Astrocyte (in vitro differentiated cells and primary cell): ENCODE measurements at regions not wholly inside any gene's neighbourhood (a gene's known extent, or its start where the extent isn't known, plus 50 kb on each side); places are given as distances from the start of the nearest gene placed in this dataset.

Experiments used
- EZH2 ChIP-seq: IDR thresholded peaks from 2 replicates; pipeline ENCODE4 v1.6.1; 2012; ENCODE audit warnings: mild to moderate bottlenecking, low read length, inconsistent platforms; ENCODE audit not compliant: insufficient read depth
- TF ChIP-seq, protein P1 (sequence below): IDR thresholded peaks from 2 replicates; pipeline ENCODE4 v1.5.1; 2011; ENCODE audit warnings: low read depth, mild to moderate bottlenecking, inconsistent platforms, low read length, moderate library complexity; ENCODE audit not compliant: insufficient read depth

DNA sequence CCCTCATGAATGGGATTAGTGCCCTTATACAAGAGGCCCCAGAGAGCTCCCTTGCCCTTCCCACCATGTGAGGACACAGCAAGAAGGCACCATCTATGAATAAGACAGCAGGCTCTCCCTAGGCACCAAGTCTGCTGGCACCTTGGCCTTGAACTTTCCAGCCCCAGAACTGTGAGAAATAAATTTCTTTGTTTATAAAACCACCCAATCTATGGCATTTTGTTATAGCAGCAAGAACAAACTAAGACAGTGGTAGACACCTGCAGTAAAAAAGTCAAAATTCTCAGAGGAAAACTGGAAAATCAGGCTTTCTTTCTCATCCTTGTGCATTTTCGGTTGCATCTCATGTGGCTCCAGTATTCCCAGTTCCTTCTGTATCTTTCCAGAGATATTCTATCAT is 90.3 kb downstream of the LSM3 start:
- TF ChIP-seq, protein P1, sequence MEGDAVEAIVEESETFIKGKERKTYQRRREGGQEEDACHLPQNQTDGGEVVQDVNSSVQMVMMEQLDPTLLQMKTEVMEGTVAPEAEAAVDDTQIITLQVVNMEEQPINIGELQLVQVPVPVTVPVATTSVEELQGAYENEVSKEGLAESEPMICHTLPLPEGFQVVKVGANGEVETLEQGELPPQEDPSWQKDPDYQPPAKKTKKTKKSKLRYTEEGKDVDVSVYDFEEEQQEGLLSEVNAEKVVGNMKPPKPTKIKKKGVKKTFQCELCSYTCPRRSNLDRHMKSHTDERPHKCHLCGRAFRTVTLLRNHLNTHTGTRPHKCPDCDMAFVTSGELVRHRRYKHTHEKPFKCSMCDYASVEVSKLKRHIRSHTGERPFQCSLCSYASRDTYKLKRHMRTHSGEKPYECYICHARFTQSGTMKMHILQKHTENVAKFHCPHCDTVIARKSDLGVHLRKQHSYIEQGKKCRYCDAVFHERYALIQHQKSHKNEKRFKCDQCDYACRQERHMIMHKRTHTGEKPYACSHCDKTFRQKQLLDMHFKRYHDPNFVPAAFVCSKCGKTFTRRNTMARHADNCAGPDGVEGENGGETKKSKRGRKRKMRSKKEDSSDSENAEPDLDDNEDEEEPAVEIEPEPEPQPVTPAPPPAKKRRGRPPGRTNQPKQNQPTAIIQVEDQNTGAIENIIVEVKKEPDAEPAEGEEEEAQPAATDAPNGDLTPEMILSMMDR: no peak
- no peak for TF ChIP-seq EZH2
